Right lobe of liver (tissue), 4 donors: ENCODE measurements at regions not wholly inside any gene's neighbourhood (a gene's known extent, or its start where the extent isn't known, plus 50 kb on each side); places are given as distances from the start of the nearest gene placed in this dataset.

ENCODE experiments used
- POLR2A ChIP-seq: fragments of 450-650 bp; IDR thresholded peaks from one replicate; pipeline ENCODE4 v1.6.1; 2017; ENCODE audit warnings: antibody characterized with exemption, mild to moderate bottlenecking
- TF ChIP-seq, protein P1 (sequence below), 4 donors: fragments of 200-600 bp in 3 of 4; fragments of 450-650 bp in 1 of 4; IDR thresholded peaks; one replicate each; pipeline versions ENCODE4 v1.5.1 to v1.8.0; 2016 to 2022; ENCODE audit warnings: antibody characterized with exemption in 4 of 4, mild to moderate bottlenecking in 2 of 4
- donor health status: DM: no; HTN: no; CAD: no.
- donor health status: DM: no; HTN: no; CAD: no.
- donor health status: DM: no; HTN: yes; CAD: no.

DNA sequence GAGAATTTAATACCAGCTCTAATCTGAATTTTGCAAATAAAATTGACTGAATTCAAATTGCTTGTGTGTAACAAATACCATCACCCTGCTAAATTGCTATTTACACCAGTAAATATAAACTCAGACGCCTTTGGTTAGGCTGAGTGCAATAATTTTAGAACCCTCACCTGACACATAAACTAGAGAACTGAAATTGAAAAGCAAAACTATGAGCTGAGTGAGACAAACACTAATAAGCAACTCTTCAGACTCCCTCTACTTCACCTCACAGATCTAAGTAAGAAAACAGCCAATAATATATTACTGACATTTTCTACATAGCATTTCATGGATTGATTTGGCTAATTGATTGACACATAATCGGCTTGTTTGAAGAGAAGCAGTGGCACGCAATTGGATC lies 621.2 kb downstream of the REEP3 start:
- TF ChIP-seq, protein P1, sequence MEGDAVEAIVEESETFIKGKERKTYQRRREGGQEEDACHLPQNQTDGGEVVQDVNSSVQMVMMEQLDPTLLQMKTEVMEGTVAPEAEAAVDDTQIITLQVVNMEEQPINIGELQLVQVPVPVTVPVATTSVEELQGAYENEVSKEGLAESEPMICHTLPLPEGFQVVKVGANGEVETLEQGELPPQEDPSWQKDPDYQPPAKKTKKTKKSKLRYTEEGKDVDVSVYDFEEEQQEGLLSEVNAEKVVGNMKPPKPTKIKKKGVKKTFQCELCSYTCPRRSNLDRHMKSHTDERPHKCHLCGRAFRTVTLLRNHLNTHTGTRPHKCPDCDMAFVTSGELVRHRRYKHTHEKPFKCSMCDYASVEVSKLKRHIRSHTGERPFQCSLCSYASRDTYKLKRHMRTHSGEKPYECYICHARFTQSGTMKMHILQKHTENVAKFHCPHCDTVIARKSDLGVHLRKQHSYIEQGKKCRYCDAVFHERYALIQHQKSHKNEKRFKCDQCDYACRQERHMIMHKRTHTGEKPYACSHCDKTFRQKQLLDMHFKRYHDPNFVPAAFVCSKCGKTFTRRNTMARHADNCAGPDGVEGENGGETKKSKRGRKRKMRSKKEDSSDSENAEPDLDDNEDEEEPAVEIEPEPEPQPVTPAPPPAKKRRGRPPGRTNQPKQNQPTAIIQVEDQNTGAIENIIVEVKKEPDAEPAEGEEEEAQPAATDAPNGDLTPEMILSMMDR (IDR thresholded peaks at IDR 0.05): no peak
- TF ChIP-seq POLR2A: no peak
